SK-N-SH (cell line): ENCODE measurements at regions not wholly inside any gene's neighbourhood (a gene's known extent, or its start where the extent isn't known, plus 50 kb on each side); places are given as distances from the start of the nearest gene placed in this dataset.

Experiments
- CTCF ChIP-seq: fragments of 200-600 bp; sonication (generic); IDR thresholded peaks from 2 replicates; pipeline ENCODE4 v1.6.1; 2017; ENCODE audit warnings: antibody characterized with exemption, mild to moderate bottlenecking, moderate library complexity
- EP300 ChIP-seq, 2 experiments: IDR thresholded peaks; 2 replicates each; pipeline versions ENCODE4 v1.4.0 to v1.6.1; 2012; ENCODE audit warnings: borderline replicate concordance in 1 of 2, low read depth in 1 of 2, low read length in 1 of 2
- MAX ChIP-seq: IDR thresholded peaks from 2 replicates; pipeline ENCODE4 v1.4.0; 2012; ENCODE audit warnings: low read depth
- POLR2AphosphoS5 ChIP-seq: IDR thresholded peaks from 2 replicates; pipeline ENCODE4 v1.6.1; 2012; ENCODE audit warnings: low read depth, low read length

DNA sequence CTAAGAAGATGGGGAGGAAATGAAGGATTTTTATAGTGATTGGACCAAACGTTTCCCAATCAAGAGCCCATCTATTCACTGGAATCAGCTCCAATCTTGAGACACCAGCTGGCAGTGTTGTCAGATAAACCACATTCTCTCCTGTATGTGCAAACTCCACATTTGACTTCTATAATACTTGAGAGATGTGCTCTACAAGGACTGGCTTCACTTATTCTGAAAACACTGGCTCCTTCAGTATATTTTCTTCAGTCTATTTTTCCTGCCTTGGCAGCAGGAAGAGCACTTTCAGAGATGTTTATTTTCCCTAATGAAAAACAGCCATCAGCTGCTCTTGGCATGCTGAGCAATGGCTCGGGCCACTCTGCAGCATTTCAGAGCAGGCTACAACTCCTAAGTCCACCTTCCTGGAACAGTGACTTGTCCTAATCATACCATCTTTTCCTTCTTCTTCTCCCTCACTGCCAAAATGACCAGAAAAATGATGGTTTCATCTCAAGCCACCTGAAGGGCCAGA is 96.9 kb upstream of the FSTL4 start:
- TF ChIP-seq MAX (no peak), POLR2AphosphoS5 (no peak), EP300 (IDR thresholded peaks at IDR 0.05; ENCODE audit: borderline replicate concordance in 1 of 2, low read depth in 1 of 2, low read length in 1 of 2) (no peak), CTCF (no peak)
